ENCODE measurements at regions not wholly inside any gene's neighbourhood (a gene's known extent, or its start where the extent isn't known, plus 50 kb on each side); places are given as distances from the start of the nearest gene placed in this dataset.
"Not testable (repeated sequence)": the region's sequence is repeated elsewhere in the genome, so short reads cannot be mapped to it uniquely, and the experiment has no call there.

DNA sequence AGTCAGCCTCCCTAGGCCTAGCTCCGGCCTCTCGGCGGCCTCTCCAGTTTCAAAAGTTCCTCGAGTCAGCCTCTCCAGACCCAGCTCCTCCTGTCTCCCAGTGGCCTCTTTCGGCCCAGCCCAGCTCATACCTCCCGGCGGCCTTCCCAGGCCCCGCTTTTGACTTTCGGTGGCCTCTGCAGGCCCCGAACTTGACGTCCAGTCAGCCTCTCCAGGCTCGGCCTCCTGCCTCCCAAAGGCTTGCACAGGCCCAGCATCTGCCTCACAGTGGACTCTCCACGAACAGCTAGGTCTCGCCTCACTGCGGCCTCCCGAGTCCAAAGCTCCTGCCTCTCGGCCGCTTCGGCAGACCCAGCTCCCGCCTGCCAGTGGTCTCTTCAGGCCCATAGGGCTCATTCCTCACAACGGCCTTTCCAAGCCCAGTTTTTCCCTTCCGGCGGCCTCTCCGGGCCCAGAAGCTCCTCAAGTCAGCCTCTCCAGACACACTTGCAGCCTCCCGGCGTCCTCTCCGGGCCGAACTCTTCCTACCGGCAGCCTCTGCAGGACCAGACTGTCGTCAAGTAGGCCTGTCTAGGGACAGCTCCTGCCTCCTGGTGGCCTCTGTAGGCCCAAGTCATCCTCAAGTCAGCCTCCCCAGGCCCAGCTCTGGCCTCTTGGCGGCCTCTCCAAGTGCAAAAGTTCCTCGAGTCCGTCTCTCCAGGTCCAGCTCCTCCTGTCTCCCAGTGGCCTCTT lies 249.9 kb upstream of the ZNF722 start:
- H3K36me3 ChIP-seq; DNase-seq; H3K27ac ChIP-seq; H3K27me3 ChIP-seq; H3K4me3 ChIP-seq; H3K4me1 ChIP-seq; intact Hi-C loops (cut with DNase I; ENCODE audit: low total_unique reads): not testable (repeated sequence)
- peaks cover 0 to 14% (median 12%) of the 10 kb centered on the region in 3 donors for H3K9me3 ChIP-seq

- H3K27ac ChIP-seq; H3K4me3 ChIP-seq; H3K36me3 ChIP-seq; H3K4me1 ChIP-seq; H3K27me3 ChIP-seq; intact Hi-C loops (cut with DNase I; ENCODE audit: low total_unique reads); DNase-seq: not testable (repeated sequence)
- H3K9me3 ChIP-seq = peaks cover 0 to 14% (median 9%) of the 10 kb centered on the region in 3 donors
Observed at GRCh38 chr7:63752446-63752845, 246.2 kb upstream of the ZNF722 start.

DNA sequence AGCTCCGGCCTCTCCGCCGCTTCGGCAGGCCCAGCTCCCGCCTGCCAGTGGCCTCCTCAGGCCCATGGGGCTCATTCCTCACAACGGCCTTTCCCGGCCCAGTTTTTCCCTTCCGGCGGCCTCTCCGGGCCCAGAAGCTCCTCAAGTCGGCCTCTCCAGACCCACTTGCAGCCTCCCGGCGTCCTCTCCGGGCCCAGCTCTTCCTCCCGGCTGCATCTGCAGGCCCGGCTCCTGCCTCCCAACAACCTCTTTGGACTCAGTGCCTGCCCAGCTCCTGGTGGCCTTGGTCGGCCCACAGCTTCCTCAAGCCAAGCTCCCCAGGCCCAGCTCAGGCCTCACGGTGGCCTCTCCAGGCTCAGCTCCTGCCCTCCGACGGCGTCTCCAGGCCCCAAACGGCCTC lies 245.5 kb upstream of the ZNF722 start:
- H3K27me3 ChIP-seq; H3K36me3 ChIP-seq; intact Hi-C loops (cut with DNase I; ENCODE audit: low total_unique reads); H3K4me1 ChIP-seq; DNase-seq; H3K4me3 ChIP-seq; H3K27ac ChIP-seq: not testable (repeated sequence)
- peaks cover 0 to 14% (median 7%) of the 10 kb centered on the region in 3 donors for H3K9me3 ChIP-seq

DNA sequence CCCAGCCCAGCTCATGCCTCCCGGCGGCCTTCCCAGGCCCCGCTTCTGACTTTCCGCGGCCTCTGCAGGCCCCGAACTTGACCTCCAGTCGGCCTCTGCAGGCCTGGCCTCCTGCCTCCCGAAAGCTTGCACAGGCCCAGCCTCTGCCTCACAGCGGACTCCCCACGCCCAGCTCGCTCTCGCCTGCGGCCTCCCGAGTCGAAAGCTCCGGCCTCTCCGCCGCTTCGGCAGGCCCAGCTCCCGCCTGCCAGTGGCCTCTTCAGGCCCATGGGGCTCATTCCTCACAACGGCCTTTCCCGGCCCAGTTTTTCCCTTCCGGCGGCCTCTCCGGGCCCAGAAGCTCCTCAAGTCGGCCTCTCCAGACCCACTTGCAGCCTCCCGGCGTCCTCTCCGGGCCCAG lies 238.4 kb upstream of the ZNF722 start:
- DNase-seq; H3K4me3 ChIP-seq; H3K9me3 ChIP-seq; intact Hi-C loops (cut with DNase I; ENCODE audit: low total_unique reads); H3K27ac ChIP-seq; H3K4me1 ChIP-seq; H3K27me3 ChIP-seq; H3K36me3 ChIP-seq: not testable (repeated sequence)

- H3K27ac ChIP-seq; intact Hi-C loops (cut with DNase I; ENCODE audit: low total_unique reads); H3K27me3 ChIP-seq; H3K9me3 ChIP-seq; H3K36me3 ChIP-seq; DNase-seq; H3K4me1 ChIP-seq; H3K4me3 ChIP-seq: not testable (repeated sequence)
Observed at GRCh38 chr7:63765541-63765940, 233.1 kb upstream of the ZNF722 start.

DNA sequence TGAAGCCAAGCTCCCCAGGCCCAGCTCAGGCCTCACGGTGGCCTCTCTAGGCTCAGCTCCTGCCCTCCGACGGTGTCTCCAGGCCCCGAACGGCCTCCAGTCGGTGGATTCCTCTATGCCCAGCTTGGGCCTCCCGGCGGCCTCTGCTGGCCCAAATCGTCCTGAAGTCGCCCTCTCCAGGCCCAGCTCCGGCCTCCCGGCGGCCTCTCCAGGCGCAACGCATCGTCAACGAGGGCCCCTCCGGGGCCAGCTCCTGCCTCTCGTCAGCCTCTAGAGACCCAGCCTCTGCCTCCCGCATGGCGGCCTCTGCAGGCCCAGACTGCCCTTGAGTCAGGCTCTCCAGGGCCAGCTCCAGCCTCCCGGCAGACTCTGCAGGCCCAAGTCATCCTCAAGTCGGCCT lies 232.5 kb upstream of the ZNF722 start:
- H3K27ac ChIP-seq; H3K4me3 ChIP-seq; DNase-seq; intact Hi-C loops (cut with DNase I; ENCODE audit: low total_unique reads); H3K4me1 ChIP-seq; H3K9me3 ChIP-seq; H3K27me3 ChIP-seq; H3K36me3 ChIP-seq: not testable (repeated sequence)

DNA sequence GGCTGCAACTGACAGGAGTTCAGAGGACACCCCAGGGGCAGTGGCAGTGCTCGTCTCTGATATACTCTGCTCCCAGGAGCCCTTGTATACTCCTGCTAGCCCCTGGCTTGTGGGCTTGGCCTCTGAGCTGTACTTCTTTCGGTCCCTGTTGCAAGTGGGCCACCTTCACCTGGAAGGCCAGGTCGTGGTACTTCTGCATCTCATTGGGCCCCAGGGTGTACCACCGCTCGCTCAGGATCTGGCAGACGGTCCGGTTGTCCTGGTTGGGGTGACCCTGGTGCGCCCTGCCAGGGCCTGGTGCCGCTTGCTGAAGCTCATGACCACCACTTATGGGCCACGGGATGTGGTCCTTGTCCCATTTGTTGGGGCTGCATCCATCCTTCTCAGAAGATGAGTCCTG lies 228.5 kb upstream of the ZNF722 start:
- H3K27ac ChIP-seq; DNase-seq; H3K27me3 ChIP-seq; H3K4me1 ChIP-seq; intact Hi-C loops (cut with DNase I; ENCODE audit: low total_unique reads); H3K4me3 ChIP-seq; H3K36me3 ChIP-seq: not testable (repeated sequence)
- H3K9me3 ChIP-seq = peaks cover 0 to 11% (median 0%) of the 10 kb centered on the region in 3 donors

DNA sequence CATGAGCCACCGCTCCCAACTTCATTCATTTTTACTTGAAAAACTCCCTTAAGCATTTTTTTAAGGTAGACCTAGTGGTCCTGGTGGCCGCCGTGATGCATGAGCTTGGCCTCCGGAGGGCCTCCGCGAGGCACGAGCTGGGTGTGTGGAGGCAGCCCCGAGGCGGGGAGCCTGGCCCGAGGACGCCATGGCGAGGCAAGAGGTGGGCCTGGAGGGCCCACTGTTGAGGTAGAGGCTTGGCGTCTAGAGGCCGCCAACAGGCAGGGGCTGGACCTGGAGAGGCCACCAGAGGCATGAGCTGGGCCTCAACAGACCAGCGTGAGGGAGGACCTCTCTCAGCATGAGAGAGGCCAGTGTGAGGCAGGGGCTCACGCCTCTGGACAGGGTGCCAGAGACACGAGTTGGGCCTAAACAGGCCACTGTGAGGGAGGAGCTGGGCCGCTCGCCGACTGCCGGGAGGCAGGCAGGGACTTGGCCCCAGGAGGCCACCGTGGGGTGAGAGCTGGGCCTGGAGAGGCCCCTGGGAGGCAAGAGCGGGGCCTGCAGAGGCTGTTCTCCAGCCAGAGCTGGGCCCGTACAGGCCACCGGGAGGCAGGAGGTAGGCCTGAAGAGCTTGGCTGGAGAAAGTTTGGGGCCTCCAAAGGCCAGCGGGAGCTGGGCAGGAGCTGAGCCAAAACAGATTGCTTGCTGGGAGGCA lies 227.1 kb upstream of the ZNF722 start:
- H3K36me3 ChIP-seq; DNase-seq; H3K4me3 ChIP-seq; H3K9me3 ChIP-seq; H3K27me3 ChIP-seq; intact Hi-C loops (cut with DNase I; ENCODE audit: low total_unique reads); H3K4me1 ChIP-seq; H3K27ac ChIP-seq: not testable (repeated sequence)

- H3K4me3 ChIP-seq = peak overlapping the region in 1 of 2 donors; percentile 52
Observed at GRCh38 chr7:63789378-63790176, 209.1 kb upstream of the ZNF722 start.

GRCh38 chr7:63790177-63790763 lies 208.4 kb upstream of the ZNF722 start:
- peaks cover 0 to 15% (median 7%) of the 10 kb centered on the region in 3 donors for H3K9me3 ChIP-seq
- H3K4me1 ChIP-seq; intact Hi-C loops (cut with DNase I; ENCODE audit: low total_unique reads); DNase-seq; H3K36me3 ChIP-seq: not testable (repeated sequence)
- H3K4me3 ChIP-seq = peak overlapping the region in 1 of 2 donors; percentile 52
- H3K27me3 ChIP-seq = peaks cover 0 to 11% of the 10 kb centered on the region in 2 donors
- H3K27ac ChIP-seq = peak overlapping the region in 1 of 2 donors; percentile 43

More at GRCh38 chr7:63789378-63790176, 209.1 kb upstream of the ZNF722 start:
- intact Hi-C loops (cut with DNase I; ENCODE audit: low total_unique reads) = no loop called here
- peaks cover 0 to 11% of the 10 kb centered on the region in 2 donors for H3K27me3 ChIP-seq
- H3K4me1 ChIP-seq = no peaks in the 10 kb centered on the region
- H3K9me3 ChIP-seq = peaks cover 0 to 15% (median 7%) of the 10 kb centered on the region in 3 donors
- DNase-seq = no peak
- H3K36me3 ChIP-seq = no peaks in the 10 kb centered on the region
- TF ChIP-seq, protein P1, sequence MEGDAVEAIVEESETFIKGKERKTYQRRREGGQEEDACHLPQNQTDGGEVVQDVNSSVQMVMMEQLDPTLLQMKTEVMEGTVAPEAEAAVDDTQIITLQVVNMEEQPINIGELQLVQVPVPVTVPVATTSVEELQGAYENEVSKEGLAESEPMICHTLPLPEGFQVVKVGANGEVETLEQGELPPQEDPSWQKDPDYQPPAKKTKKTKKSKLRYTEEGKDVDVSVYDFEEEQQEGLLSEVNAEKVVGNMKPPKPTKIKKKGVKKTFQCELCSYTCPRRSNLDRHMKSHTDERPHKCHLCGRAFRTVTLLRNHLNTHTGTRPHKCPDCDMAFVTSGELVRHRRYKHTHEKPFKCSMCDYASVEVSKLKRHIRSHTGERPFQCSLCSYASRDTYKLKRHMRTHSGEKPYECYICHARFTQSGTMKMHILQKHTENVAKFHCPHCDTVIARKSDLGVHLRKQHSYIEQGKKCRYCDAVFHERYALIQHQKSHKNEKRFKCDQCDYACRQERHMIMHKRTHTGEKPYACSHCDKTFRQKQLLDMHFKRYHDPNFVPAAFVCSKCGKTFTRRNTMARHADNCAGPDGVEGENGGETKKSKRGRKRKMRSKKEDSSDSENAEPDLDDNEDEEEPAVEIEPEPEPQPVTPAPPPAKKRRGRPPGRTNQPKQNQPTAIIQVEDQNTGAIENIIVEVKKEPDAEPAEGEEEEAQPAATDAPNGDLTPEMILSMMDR (IDR thresholded peaks at IDR 0.05) = no peak
- peak overlapping the region in 1 of 2 donors; percentile 43 for H3K27ac ChIP-seq

Measured in tibial artery (tissue), 4 donors.